Gastroesophageal sphincter (tissue), 4 donors: ENCODE measurements at regions not wholly inside any gene's neighbourhood (a gene's known extent, or its start where the extent isn't known, plus 50 kb on each side); places are given as distances from the start of the nearest gene placed in this dataset.

Experiments used
- ATAC-seq: fragments of 150-250 bp; one replicate; pipeline ENCODE4 v1.9.1; 2016; ENCODE audit warnings: mild to moderate bottlenecking, moderate library complexity
- H3K27ac ChIP-seq, 4 donors: fragments of 200-600 bp; sonication (generic) in 3 of 4; 1 replicate in 3 of 4; 2 replicates in 1 of 4; pipeline ENCODE4 v1.5.1; 2016 to 2019
- H3K27me3 ChIP-seq: fragments of 200-600 bp; sonication (generic); one replicate; pipeline ENCODE4 v1.5.1; 2019
- H3K36me3 ChIP-seq, 2 donors: fragments of 200-600 bp; sonication (generic); one replicate each; pipeline ENCODE4 v1.5.1; 2019; ENCODE audit warnings: control low read depth in 1 of 2
- H3K4me1 ChIP-seq, 3 donors: fragments of 200-600 bp; sonication (generic); 1 replicate in 2 of 3; 2 replicates in 1 of 3; pipeline ENCODE4 v1.5.1; 2016 to 2019; ENCODE audit warnings: control low read depth in 2 of 3
- H3K4me3 ChIP-seq, 2 donors: fragments of 200-600 bp; sonication (generic); one replicate each; pipeline ENCODE4 v1.5.1; 2019; ENCODE audit warnings: mild to moderate bottlenecking in 1 of 2, moderate library complexity in 1 of 2
- H3K9me3 ChIP-seq, 3 donors: fragments of 200-600 bp; sonication (generic); one replicate each; pipeline ENCODE4 v1.5.1; 2017 to 2019; ENCODE audit warnings: control low read depth in 2 of 3
- EP300 ChIP-seq: sonication (generic); formaldehyde crosslinking; IDR thresholded peaks from one replicate; pipeline ENCODE4 v1.6.1; 2017; ENCODE audit warnings: antibody characterized with exemption, mild to moderate bottlenecking
- POLR2A ChIP-seq, 2 donors: fragments of 450-650 bp; IDR thresholded peaks; one replicate each; pipeline ENCODE4 v1.6.1; 2017; ENCODE audit warnings: antibody characterized with exemption in 2 of 2, mild to moderate bottlenecking in 2 of 2, moderate library complexity in 1 of 2
- POLR2AphosphoS5 ChIP-seq: sonication (generic); formaldehyde crosslinking; IDR thresholded peaks from one replicate; pipeline ENCODE4 v1.6.1; 2017; ENCODE audit warnings: antibody characterized with exemption
- WGBS, 2 donors: methylation state at CpG; one replicate each; pipeline ENCODE4 v1.1.5; 2018; ENCODE audit warnings: low coverage in 1 of 2; 5-methylcytosine and 5-hydroxymethylcytosine counted together
- TF ChIP-seq, protein P1 (sequence below), 4 experiments: fragments of 200-600 bp in 2 of 4; fragments of 450-650 bp in 2 of 4; sonication (generic) in 1 of 4; IDR thresholded peaks; one replicate each; pipeline ENCODE4 v1.5.1; 2017 to 2019; ENCODE audit warnings: antibody characterized with exemption in 4 of 4, mild to moderate bottlenecking in 2 of 4, moderate library complexity in 2 of 4

DNA sequence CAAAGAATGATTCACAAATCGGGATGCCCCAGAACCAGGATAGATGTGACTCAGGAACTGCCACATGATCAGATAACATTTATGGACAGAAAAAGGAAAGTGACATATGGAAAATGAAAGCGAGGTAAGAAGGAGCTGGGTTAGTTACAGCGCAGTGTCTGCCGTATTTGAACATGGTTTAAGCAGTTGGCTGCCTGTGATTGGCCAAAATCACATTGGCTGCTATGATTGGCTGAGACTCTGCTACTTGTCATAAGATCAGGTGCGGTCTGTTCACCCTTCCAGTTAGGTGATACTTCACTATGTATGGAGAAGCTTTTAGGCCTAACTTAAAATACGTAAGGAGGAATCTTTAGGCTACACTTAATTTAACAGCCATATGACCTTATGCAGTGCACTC, 322.7 kb upstream of the HAND2 start:
- Histone ChIP-seq H3K4me3 (no peak overlapping the region), H3K27me3 (no peaks in the 10 kb centered on the region), H3K36me3 (no peaks in the 10 kb centered on the region), H3K27ac (peak overlapping the region in 3 of 4 donors; percentile 11 to 32 (median 18)), H3K9me3 (no peaks in the 10 kb centered on the region), H3K4me1 (peaks cover 0 to 5% (median 0%) of the 10 kb centered on the region in 3 donors)
- TF ChIP-seq EP300 (no peak), POLR2A (IDR thresholded peaks at IDR 0.05) (no peak), POLR2AphosphoS5 (no peak)
- TF ChIP-seq, protein P1, sequence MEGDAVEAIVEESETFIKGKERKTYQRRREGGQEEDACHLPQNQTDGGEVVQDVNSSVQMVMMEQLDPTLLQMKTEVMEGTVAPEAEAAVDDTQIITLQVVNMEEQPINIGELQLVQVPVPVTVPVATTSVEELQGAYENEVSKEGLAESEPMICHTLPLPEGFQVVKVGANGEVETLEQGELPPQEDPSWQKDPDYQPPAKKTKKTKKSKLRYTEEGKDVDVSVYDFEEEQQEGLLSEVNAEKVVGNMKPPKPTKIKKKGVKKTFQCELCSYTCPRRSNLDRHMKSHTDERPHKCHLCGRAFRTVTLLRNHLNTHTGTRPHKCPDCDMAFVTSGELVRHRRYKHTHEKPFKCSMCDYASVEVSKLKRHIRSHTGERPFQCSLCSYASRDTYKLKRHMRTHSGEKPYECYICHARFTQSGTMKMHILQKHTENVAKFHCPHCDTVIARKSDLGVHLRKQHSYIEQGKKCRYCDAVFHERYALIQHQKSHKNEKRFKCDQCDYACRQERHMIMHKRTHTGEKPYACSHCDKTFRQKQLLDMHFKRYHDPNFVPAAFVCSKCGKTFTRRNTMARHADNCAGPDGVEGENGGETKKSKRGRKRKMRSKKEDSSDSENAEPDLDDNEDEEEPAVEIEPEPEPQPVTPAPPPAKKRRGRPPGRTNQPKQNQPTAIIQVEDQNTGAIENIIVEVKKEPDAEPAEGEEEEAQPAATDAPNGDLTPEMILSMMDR (IDR thresholded peaks at IDR 0.05), result no peak
- WGBS, 2 donors, result 79 to 90% methylated on average over 6 of the region's 6 CpGs
- no peak for ATAC-seq

DNA sequence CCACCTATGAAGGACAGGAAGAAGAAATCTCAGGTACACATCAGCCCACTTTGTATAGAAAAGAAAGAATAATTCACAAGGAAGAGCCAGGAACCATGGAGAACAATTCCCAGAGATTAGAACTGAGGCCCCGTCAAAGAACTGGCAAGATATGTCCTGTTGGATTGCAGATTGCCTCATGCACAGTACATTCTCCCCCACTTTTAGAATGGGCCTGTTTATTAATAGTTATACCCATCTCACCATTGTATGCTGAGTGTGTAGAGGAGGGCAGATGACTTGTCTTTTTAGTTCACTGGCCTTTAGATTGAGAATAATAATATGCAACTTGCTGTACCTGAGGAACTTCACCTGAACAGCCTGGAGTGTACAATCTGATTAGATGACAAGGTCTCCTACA, 315.6 kb upstream of the HAND2 start:
- Histone ChIP-seq H3K27me3 (no peaks in the 10 kb centered on the region), H3K27ac (no peak overlapping the region), H3K4me3 (no peak overlapping the region), H3K9me3 (peaks cover 0 to 12% (median 0%) of the 10 kb centered on the region in 3 donors), H3K4me1 (no peaks in the 10 kb centered on the region), H3K36me3 (no peaks in the 10 kb centered on the region)
- no peak for ATAC-seq
- 67 to 75% methylated on average over 1 of the region's 1 CpG for WGBS, 2 donors
- TF ChIP-seq, protein P1 (IDR thresholded peaks at IDR 0.05), result no peak
- TF ChIP-seq POLR2A (IDR thresholded peaks at IDR 0.05), result no peak
- no peak for TF ChIP-seq POLR2AphosphoS5
- TF ChIP-seq EP300, result no peak

DNA sequence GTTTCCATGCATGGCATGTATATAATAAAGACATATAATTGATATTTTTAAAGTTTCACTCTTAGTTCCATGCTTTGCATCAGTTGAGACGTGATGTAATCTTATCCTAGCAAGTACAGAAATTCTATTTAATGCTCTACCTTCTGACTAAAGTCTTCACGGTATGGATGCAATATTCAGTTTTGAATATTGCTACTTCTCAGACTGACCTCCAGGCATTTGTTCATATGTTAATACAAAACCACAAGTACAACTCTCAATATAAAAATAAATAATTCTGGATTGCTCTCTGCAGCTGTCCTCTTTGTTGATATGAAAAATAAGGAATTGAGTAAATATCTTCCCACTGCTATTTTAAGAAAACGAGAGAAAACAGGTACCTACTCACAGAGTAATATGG, 309.8 kb upstream of the HAND2 start:
- H3K4me3 ChIP-seq, result no peak overlapping the region
- H3K36me3 ChIP-seq, result no peaks in the 10 kb centered on the region
- TF ChIP-seq POLR2A (IDR thresholded peaks at IDR 0.05), result no peak
- TF ChIP-seq EP300, result no peak
- no peak for TF ChIP-seq POLR2AphosphoS5
- TF ChIP-seq, protein P1 (IDR thresholded peaks at IDR 0.05), result no peak
- no peak for ATAC-seq
- H3K9me3 ChIP-seq, result peaks cover 0 to 12% (median 0%) of the 10 kb centered on the region in 3 donors
- H3K27ac ChIP-seq, result no peak overlapping the region
- no peaks in the 10 kb centered on the region for H3K27me3 ChIP-seq
- WGBS, 2 donors, result 77 to 79% methylated on average over 3 of the region's 3 CpGs
- no peaks in the 10 kb centered on the region for H3K4me1 ChIP-seq

DNA sequence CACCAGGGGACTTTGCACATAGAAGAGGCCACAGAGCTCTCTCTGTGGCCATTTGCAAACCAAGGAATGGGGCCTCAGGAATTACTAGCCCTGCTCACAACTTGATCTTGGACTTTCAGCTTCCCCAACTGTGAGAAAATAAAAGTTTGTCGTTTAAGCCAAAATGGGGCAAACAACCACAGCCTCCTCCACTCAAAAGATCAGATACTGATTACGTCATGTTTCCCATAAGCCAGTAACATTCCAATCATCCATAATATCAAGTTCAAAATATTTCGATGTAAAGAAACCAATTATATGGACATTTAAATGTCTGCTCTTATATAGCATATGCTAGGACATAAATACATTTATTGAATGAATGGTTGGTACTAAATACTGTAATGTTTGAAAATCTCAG, 307.5 kb upstream of the HAND2 start:
- Histone ChIP-seq H3K36me3 (no peaks in the 10 kb centered on the region), H3K4me1 (no peaks in the 10 kb centered on the region), H3K9me3 (peaks cover 0 to 2% (median 0%) of the 10 kb centered on the region in 3 donors), H3K4me3 (no peak overlapping the region), H3K27me3 (no peaks in the 10 kb centered on the region), H3K27ac (no peak overlapping the region)
- WGBS, 2 donors, result 84 to 85% methylated on average over 3 of the region's 3 CpGs
- no peak for ATAC-seq
- TF ChIP-seq, protein P1 (IDR thresholded peaks at IDR 0.05), result no peak
- TF ChIP-seq POLR2A (IDR thresholded peaks at IDR 0.05) (no peak), EP300 (no peak), POLR2AphosphoS5 (no peak)

DNA sequence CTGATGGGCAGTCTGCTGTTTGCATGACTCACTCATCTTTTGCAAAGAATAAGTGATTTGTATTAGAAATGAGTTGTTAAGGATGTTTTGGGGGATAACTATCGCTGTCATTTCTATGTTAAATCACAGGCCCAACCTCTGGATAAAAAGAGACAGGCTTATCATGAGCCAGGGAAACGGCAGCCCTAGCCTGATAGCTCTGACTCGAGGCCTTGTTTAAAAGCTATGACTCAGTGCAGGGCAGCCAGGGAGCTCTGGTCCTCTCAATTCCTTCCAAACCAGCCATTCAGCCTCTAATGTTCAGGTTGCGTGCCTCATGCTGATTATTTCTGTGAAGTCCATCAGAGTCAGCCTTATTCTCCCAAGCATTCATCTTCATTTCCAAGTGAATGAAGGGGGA, 305.9 kb upstream of the HAND2 start:
- no peak for ATAC-seq
- H3K4me3 ChIP-seq, result no peak overlapping the region
- 24 to 50% methylated on average over 1 to 3 of the region's 4 CpGs for WGBS, 2 donors
- H3K9me3 ChIP-seq, result no peaks in the 10 kb centered on the region
- TF ChIP-seq, protein P1 (IDR thresholded peaks at IDR 0.05), result no peak
- TF ChIP-seq POLR2AphosphoS5 (no peak), EP300 (no peak), POLR2A (IDR thresholded peaks at IDR 0.05) (no peak)
- no peaks in the 10 kb centered on the region for H3K4me1 ChIP-seq
- no peaks in the 10 kb centered on the region for H3K36me3 ChIP-seq
- H3K27ac ChIP-seq, result no peak overlapping the region
- no peaks in the 10 kb centered on the region for H3K27me3 ChIP-seq
